ELR (cell line): ENCODE measurements at regions not wholly inside any gene's neighbourhood (a gene's known extent, or its start where the extent isn't known, plus 50 kb on each side); places are given as distances from the start of the nearest gene placed in this dataset.
"Not testable (repeated sequence)": the region's sequence is repeated elsewhere in the genome, so short reads cannot be mapped to it uniquely, and the experiment has no call there.

ENCODE experiments used
- DNase-seq: peaks from one replicate; pipeline ENCODE4 v3.0.0-alpha.2; 2015; ENCODE audit warnings: low read depth

- DNase-seq = not testable (repeated sequence)
These were observed 1195.5 kb downstream of the TMEM121 start for GRCh38 chr14:106721926-106722325.

- DNase-seq = not testable (repeated sequence)
These were observed 1196.7 kb downstream of the TMEM121 start for GRCh38 chr14:106722813-106723687.

GRCh38 chr14:106727962-106728361 lies 1201.6 kb downstream of the TMEM121 start:
- not testable (repeated sequence) for DNase-seq

GRCh38 chr14:106728611-106729010 lies 1202.2 kb downstream of the TMEM121 start:
- no peak for DNase-seq

GRCh38 chr14:106729551-106729950 lies 1203.2 kb downstream of the TMEM121 start:
- no peak for DNase-seq

GRCh38 chr14:106733771-106734170 lies 1207.4 kb downstream of the TMEM121 start:
- no peak for DNase-seq

- DNase-seq = no peak
These were observed 1210.6 kb downstream of the TMEM121 start for GRCh38 chr14:106737021-106737420.

GRCh38 chr14:106738075-106738474 lies 1211.7 kb downstream of the TMEM121 start:
- DNase-seq = no peak

GRCh38 chr14:106738598-106739258 lies 1212.3 kb downstream of the TMEM121 start:
- DNase-seq = not testable (repeated sequence)

GRCh38 chr14:106741086-106741827 lies 1214.9 kb downstream of the TMEM121 start:
- DNase-seq = peak; percentile 16

- DNase-seq = not testable (repeated sequence)
These were observed 1218.8 kb downstream of the TMEM121 start for GRCh38 chr14:106745016-106745767.

- DNase-seq = not testable (repeated sequence)
These were observed 1223.7 kb downstream of the TMEM121 start for GRCh38 chr14:106750089-106750488.

- not testable (repeated sequence) for DNase-seq
These were observed 1227.4 kb downstream of the TMEM121 start for GRCh38 chr14:106753751-106754150.

- DNase-seq = not testable (repeated sequence)
These were observed 1231.1 kb downstream of the TMEM121 start for GRCh38 chr14:106757444-106757843.

GRCh38 chr14:106761886-106762816 lies 1235.8 kb downstream of the TMEM121 start:
- DNase-seq = not testable (repeated sequence)

GRCh38 chr14:106764968-106765369 lies 1238.6 kb downstream of the TMEM121 start:
- not testable (repeated sequence) for DNase-seq

- no peak for DNase-seq
These were observed 1239.8 kb downstream of the TMEM121 start for GRCh38 chr14:106766145-106766544.

- DNase-seq = not testable (repeated sequence)
These were observed 1240.3 kb downstream of the TMEM121 start for GRCh38 chr14:106766551-106767277.

GRCh38 chr14:106768230-106768629 lies 1241.8 kb downstream of the TMEM121 start:
- not testable (repeated sequence) for DNase-seq
